Bronchial epithelial cell (primary cell): ENCODE measurements at regions not wholly inside any gene's neighbourhood (a gene's known extent, or its start where the extent isn't known, plus 50 kb on each side); places are given as distances from the start of the nearest gene placed in this dataset.
A peak's percentile ranks its signal among the peaks of the same experiment; 100 is the strongest.

Experiments
- DNase-seq: peaks from one replicate; pipeline ENCODE4 v3.0.0-alpha.2; 2010; ENCODE audit warnings: low read depth
- FAIRE-seq: peaks from 2 replicates; lab custom pipeline; 2011; peaks lifted over from hg19 to GRCh38; lab: Jason Lieb, UNC
- H3K27me3 ChIP-seq: 2 replicates; pipeline ENCODE4 v1.5.1; 2011; ENCODE audit warnings: low read length; ENCODE audit not compliant: control insufficient read depth, insufficient read depth
- H3K36me3 ChIP-seq: 2 replicates; pipeline ENCODE4 v1.5.1; 2011; ENCODE audit warnings: low read length; ENCODE audit not compliant: control insufficient read depth, insufficient read depth
- H3K4me3 ChIP-seq: 2 replicates; pipeline ENCODE4 v1.5.1; 2011; ENCODE audit warnings: mild to moderate bottlenecking, low read depth, low read length, control low read depth
- TF ChIP-seq, protein P1 (sequence below): IDR thresholded peaks from 2 replicates; pipeline ENCODE4 v1.5.1; 2011; ENCODE audit warnings: mild to moderate bottlenecking, moderate library complexity, low read length, control low read depth, inconsistent platforms; ENCODE audit not compliant: insufficient read depth, severe bottlenecking

DNA sequence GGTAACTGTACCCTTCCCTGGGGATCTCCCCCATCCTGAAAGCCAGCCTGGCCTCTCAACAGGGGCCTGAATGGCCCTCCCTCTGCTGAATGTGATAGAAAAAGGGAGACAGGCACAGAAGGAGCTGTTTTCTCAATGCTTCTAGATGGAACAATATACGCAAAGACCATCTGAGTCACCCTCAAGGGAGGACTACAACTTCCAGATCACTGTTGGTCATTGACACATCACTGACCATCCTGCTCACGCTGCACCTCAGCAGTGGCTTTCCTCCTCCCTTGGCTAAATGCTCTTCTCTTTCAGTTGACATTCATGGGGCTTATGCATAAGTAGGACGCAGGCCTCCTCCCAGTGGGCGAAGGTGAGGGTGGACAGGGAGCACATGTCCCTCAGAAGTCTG is 112.2 kb upstream of the SHB start:
- Histone ChIP-seq H3K27me3 (no peaks in the 10 kb centered on the region), H3K36me3 (no peaks in the 10 kb centered on the region), H3K4me3 (no peak overlapping the region)
- FAIRE-seq (no peak), DNase-seq (no peak)
- TF ChIP-seq, protein P1, sequence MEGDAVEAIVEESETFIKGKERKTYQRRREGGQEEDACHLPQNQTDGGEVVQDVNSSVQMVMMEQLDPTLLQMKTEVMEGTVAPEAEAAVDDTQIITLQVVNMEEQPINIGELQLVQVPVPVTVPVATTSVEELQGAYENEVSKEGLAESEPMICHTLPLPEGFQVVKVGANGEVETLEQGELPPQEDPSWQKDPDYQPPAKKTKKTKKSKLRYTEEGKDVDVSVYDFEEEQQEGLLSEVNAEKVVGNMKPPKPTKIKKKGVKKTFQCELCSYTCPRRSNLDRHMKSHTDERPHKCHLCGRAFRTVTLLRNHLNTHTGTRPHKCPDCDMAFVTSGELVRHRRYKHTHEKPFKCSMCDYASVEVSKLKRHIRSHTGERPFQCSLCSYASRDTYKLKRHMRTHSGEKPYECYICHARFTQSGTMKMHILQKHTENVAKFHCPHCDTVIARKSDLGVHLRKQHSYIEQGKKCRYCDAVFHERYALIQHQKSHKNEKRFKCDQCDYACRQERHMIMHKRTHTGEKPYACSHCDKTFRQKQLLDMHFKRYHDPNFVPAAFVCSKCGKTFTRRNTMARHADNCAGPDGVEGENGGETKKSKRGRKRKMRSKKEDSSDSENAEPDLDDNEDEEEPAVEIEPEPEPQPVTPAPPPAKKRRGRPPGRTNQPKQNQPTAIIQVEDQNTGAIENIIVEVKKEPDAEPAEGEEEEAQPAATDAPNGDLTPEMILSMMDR: no peak

DNA sequence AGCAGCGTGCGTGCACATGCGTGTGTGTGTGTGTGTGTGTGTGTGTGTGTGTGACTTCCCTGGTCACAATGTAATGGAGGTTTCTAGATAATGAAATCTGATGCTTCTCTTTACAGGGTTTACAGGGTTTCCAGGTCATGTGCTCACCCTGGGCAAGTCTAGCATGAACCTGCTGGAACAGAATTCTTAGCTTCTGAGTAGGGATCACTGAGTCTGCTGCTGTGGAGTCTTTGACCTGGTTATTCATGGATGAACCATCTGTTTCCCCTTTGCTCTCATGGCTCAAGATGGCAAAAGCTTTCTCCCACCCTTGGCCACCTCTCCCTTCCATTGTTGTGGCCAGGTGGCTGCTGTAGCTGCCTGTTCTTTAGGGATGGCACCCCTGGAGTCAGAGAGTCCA is 111.6 kb upstream of the SHB start:
- no peak overlapping the region for H3K4me3 ChIP-seq
- no peak for FAIRE-seq
- H3K27me3 ChIP-seq: no peaks in the 10 kb centered on the region
- H3K36me3 ChIP-seq: no peaks in the 10 kb centered on the region
- TF ChIP-seq, protein P1: no peak
- peak; percentile 22 for DNase-seq

DNA sequence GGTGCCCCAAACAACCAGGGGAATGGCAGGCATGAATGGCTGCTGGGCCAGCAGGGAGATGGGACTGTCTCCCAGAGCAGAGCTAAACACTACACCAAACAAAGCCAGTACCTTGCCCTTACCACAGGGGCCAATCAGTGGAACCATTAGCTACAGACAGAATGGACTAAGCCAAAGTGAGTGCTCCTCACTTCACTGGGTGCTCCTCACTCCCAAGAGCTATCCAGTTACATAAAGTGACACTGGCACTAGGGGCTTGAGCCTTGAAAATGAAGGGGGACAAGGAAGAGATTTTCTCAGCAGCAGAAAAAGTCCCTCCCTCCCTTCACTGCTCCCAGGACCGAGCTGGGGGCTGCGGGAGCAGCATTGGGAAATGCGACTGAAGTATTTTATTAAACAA is 110.9 kb upstream of the SHB start:
- no peak for DNase-seq
- no peaks in the 10 kb centered on the region for H3K27me3 ChIP-seq
- no peaks in the 10 kb centered on the region for H3K36me3 ChIP-seq
- no peak overlapping the region for H3K4me3 ChIP-seq
- TF ChIP-seq, protein P1: no peak
- no peak for FAIRE-seq

DNA sequence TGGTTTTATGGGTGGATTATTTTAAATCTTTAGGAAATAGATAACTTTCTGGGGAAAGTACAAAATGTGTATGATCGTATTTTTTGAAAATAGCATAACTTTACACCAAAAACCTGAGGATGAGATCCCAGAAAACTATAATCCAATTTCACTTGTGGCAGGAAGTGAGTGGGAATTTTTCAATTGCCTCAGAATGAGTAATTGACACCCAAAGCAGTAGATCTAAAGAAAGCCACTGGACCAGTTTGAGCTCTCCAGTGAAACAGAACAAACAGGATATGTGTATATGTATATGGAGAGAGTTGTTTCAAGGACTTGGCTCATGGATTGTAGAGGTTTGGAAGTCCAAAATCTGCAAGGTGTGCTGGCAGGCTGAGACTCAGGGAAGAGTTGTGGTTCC is 109.2 kb upstream of the SHB start:
- no peak for FAIRE-seq
- no peaks in the 10 kb centered on the region for H3K36me3 ChIP-seq
- TF ChIP-seq, protein P1: no peak
- H3K27me3 ChIP-seq: no peaks in the 10 kb centered on the region
- DNase-seq: peak; percentile 91
- H3K4me3 ChIP-seq: no peak overlapping the region

DNA sequence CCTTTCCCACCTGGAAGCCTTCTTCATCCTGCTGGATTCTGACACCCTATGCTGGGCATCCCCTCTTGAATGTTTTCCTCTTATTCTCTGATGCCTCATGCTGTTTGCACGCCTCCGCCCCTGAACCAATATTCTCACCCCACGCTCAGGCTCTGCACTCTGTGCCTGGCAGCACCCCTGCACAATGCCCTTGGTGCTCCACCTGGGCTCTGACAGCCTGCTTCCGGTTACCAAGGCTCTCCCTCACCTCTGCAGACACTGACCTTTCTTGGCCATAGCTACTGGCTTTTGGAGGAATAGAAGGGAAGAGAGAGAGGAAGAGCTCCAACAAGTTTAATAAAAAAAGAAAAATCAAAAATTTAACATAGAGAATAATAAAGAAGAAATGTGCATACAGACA is 108.7 kb upstream of the SHB start:
- H3K4me3 ChIP-seq: no peak overlapping the region
- no peaks in the 10 kb centered on the region for H3K27me3 ChIP-seq
- no peak for DNase-seq
- H3K36me3 ChIP-seq: no peaks in the 10 kb centered on the region
- no peak for FAIRE-seq
- TF ChIP-seq, protein P1: no peak

DNA sequence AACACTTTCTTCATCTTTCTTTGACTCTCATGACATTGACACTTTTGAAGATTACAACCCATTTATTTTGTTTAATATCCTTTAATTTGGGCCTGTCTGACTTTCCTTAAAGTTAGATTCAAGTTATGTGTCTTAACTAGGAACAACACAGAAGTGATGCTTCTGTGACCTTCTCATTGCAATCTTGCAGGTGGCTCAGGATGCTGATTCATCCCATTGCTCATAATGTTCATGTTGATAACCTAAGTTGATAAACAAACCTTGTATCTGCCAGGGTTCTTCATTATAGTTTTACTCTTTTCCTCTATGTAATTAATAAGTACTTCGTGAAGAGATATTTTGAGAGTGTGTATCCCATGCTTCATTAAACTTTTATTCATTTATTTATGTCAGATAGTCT is 107.2 kb upstream of the SHB start:
- FAIRE-seq: no peak
- no peaks in the 10 kb centered on the region for H3K36me3 ChIP-seq
- peak; percentile 80 for DNase-seq

More for the DNA sequence above, 107.2 kb upstream of the SHB start:
- Histone ChIP-seq H3K4me3 (no peak overlapping the region), H3K27me3 (no peaks in the 10 kb centered on the region)
- TF ChIP-seq, protein P1: no peak
